ENCODE measurements at regions not wholly inside any gene's neighbourhood (a gene's known extent, or its start where the extent isn't known, plus 50 kb on each side); places are given as distances from the start of the nearest gene placed in this dataset.

DNA sequence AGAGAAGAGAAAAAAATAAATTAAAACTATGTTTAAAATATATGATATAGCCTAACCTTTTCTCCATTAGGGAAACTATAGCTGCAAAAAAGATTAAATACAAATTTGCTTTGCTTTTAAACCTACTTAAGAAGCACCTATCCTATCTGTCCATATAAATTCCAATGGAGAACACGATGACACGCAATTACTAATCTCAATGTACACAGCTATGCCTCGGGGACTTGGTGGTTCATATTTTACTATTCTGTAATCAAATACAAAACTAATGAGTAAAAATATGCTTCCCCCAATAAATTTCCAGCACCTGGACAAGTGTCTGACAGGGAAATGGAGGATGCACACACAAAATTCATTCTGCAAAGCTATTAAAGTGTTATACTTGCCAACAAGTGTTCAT is 386.4 kb downstream of the LMO4 start:
- no peak for TF ChIP-seq SMAD1 (IDR thresholded peaks at IDR 0.05; ENCODE audit: low read depth, partially characterized antibody)
- no peak for TF ChIP-seq EGR1 (IDR thresholded peaks at IDR 0.05; ENCODE audit: borderline replicate concordance in 1 of 2, low read depth in 2 of 2, low read length in 2 of 2)
- no peak for TF ChIP-seq CBFB (IDR thresholded peaks at IDR 0.05; ENCODE audit: low read depth)
- TF ChIP-seq RELA (IDR thresholded peaks at IDR 0.05; ENCODE audit: borderline replicate concordance, partially characterized antibody) = no peak
- TF ChIP-seq, protein P1, sequence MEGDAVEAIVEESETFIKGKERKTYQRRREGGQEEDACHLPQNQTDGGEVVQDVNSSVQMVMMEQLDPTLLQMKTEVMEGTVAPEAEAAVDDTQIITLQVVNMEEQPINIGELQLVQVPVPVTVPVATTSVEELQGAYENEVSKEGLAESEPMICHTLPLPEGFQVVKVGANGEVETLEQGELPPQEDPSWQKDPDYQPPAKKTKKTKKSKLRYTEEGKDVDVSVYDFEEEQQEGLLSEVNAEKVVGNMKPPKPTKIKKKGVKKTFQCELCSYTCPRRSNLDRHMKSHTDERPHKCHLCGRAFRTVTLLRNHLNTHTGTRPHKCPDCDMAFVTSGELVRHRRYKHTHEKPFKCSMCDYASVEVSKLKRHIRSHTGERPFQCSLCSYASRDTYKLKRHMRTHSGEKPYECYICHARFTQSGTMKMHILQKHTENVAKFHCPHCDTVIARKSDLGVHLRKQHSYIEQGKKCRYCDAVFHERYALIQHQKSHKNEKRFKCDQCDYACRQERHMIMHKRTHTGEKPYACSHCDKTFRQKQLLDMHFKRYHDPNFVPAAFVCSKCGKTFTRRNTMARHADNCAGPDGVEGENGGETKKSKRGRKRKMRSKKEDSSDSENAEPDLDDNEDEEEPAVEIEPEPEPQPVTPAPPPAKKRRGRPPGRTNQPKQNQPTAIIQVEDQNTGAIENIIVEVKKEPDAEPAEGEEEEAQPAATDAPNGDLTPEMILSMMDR (IDR thresholded peaks at IDR 0.05 in 2 of 3, conservative IDR thresholded peaks at IDR 0.05 in 1 of 3; ENCODE audit: control insufficient read depth in 2 of 3, extremely low read depth in 1 of 3, insufficient read depth in 1 of 3, low read depth in 3 of 3, low read length in 3 of 3) = no peak
- TF ChIP-seq TCF12 (IDR thresholded peaks at IDR 0.05; ENCODE audit: low read depth, low read length) = no peak
- TF ChIP-seq BACH1 (IDR thresholded peaks at IDR 0.05; ENCODE audit: borderline replicate concordance) = no peak
- TF ChIP-seq RAD21 (IDR thresholded peaks at IDR 0.05; ENCODE audit: insufficient read depth, low read depth, low read length) = no peak
- TF ChIP-seq, protein P2, sequence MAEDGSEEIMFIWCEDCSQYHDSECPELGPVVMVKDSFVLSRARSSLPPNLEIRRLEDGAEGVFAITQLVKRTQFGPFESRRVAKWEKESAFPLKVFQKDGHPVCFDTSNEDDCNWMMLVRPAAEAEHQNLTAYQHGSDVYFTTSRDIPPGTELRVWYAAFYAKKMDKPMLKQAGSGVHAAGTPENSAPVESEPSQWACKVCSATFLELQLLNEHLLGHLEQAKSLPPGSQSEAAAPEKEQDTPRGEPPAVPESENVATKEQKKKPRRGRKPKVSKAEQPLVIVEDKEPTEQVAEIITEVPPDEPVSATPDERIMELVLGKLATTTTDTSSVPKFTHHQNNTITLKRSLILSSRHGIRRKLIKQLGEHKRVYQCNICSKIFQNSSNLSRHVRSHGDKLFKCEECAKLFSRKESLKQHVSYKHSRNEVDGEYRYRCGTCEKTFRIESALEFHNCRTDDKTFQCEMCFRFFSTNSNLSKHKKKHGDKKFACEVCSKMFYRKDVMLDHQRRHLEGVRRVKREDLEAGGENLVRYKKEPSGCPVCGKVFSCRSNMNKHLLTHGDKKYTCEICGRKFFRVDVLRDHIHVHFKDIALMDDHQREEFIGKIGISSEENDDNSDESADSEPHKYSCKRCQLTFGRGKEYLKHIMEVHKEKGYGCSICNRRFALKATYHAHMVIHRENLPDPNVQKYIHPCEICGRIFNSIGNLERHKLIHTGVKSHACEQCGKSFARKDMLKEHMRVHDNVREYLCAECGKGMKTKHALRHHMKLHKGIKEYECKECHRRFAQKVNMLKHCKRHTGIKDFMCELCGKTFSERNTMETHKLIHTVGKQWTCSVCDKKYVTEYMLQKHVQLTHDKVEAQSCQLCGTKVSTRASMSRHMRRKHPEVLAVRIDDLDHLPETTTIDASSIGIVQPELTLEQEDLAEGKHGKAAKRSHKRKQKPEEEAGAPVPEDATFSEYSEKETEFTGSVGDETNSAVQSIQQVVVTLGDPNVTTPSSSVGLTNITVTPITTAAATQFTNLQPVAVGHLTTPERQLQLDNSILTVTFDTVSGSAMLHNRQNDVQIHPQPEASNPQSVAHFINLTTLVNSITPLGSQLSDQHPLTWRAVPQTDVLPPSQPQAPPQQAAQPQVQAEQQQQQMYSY (CRISPR knock-in tag; IDR thresholded peaks at IDR 0.05) = no peak
- TF ChIP-seq SREBF2 (IDR thresholded peaks at IDR 0.05; ENCODE audit: low read length) = no peak
- TF ChIP-seq, protein P3, sequence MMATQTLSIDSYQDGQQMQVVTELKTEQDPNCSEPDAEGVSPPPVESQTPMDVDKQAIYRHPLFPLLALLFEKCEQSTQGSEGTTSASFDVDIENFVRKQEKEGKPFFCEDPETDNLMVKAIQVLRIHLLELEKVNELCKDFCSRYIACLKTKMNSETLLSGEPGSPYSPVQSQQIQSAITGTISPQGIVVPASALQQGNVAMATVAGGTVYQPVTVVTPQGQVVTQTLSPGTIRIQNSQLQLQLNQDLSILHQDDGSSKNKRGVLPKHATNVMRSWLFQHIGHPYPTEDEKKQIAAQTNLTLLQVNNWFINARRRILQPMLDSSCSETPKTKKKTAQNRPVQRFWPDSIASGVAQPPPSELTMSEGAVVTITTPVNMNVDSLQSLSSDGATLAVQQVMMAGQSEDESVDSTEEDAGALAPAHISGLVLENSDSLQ (IDR thresholded peaks at IDR 0.05) = no peak
- TF ChIP-seq, protein P4, sequence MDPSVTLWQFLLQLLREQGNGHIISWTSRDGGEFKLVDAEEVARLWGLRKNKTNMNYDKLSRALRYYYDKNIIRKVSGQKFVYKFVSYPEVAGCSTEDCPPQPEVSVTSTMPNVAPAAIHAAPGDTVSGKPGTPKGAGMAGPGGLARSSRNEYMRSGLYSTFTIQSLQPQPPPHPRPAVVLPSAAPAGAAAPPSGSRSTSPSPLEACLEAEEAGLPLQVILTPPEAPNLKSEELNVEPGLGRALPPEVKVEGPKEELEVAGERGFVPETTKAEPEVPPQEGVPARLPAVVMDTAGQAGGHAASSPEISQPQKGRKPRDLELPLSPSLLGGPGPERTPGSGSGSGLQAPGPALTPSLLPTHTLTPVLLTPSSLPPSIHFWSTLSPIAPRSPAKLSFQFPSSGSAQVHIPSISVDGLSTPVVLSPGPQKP (IDR thresholded peaks at IDR 0.05; ENCODE audit: low read depth, low read length) = no peak

Measured in GM12878 (cell line).